Panc1 (cell line): ENCODE measurements at regions not wholly inside any gene's neighbourhood (a gene's known extent, or its start where the extent isn't known, plus 50 kb on each side); places are given as distances from the start of the nearest gene placed in this dataset.

Experiments
- ATAC-seq: fragments of 200-7000 bp; cut with Tn5 transposase; 2 replicates; pipeline ENCODE4 v1.9.1; 2020; ENCODE audit warnings: mild to moderate bottlenecking, moderate library complexity
- BruUV-seq: library from RNA; stranded (reverse); fragments of 400-500 nt; replicated peaks from 2 replicates; lab custom pipeline; 2021; lab: Mats Ljungman, UMichigan
- CTCF ChIA-PET: fragments of 300-600 bp; sonication (Branson Sonifier 250); formaldehyde crosslinking; loops from one replicate; lab custom pipeline; 2022; ENCODE audit warnings: antibody characterized with exemption; lab: Charles Lee
- POLR2A ChIA-PET: fragments of 300-600 bp; sonication (Branson Sonifier 250); formaldehyde crosslinking; loops from one replicate; lab custom pipeline; 2022; ENCODE audit warnings: antibody characterized with exemption; lab: Charles Lee
- DNase-seq: peaks from one replicate; pipeline ENCODE4 v3.0.0-alpha.2; 2010; ENCODE audit warnings: low read depth, low spot score
- H3K27ac ChIP-seq: 2 replicates; pipeline ENCODE4 v1.5.1; 2011; ENCODE audit warnings: mild to moderate bottlenecking, low read length, inconsistent platforms
- H3K27me3 ChIP-seq: fragments of 200-500 bp; sonication (Bioruptor generic); 2 replicates; pipeline ENCODE4 v1.6.0; 2014; ENCODE audit warnings: low read length, inconsistent platforms; ENCODE audit not compliant: control insufficient read depth, insufficient read depth
- H3K36me3 ChIP-seq: fragments of 200-500 bp; sonication (Bioruptor generic); 2 replicates; pipeline ENCODE4 v1.5.1; 2014; ENCODE audit warnings: inconsistent platforms, mild to moderate bottlenecking, low read length, moderate library complexity; ENCODE audit not compliant: control insufficient read depth, insufficient read depth
- H3K4me1 ChIP-seq: 2 replicates; pipeline ENCODE4 v1.5.1; 2011; ENCODE audit warnings: inconsistent platforms, mild to moderate bottlenecking, low read length, moderate library complexity; ENCODE audit not compliant: control insufficient read depth, insufficient read depth
- H3K4me3 ChIP-seq, 2 experiments: 2 replicates each; pipeline ENCODE4 v1.5.1; 2011 to 2012; ENCODE audit warnings: low read depth in 2 of 2, low read length in 2 of 2, mild to moderate bottlenecking in 2 of 2, inconsistent platforms in 1 of 2, moderate library complexity in 1 of 2
- H3K9me3 ChIP-seq: fragments of 200-500 bp; sonication (Bioruptor generic); 2 replicates; pipeline ENCODE4 v1.5.1; 2014; ENCODE audit warnings: low read depth, mild to moderate bottlenecking, inconsistent platforms, low read length, moderate library complexity; ENCODE audit not compliant: control insufficient read depth, insufficient read depth
- POLR2AphosphoS5 ChIP-seq: IDR thresholded peaks from 2 replicates; pipeline ENCODE4 v1.6.1; 2012; ENCODE audit warnings: mild to moderate bottlenecking, low read depth, low read length, moderate library complexity
- SIN3A ChIP-seq: IDR thresholded peaks from 2 replicates; pipeline ENCODE4 v1.6.1; 2012; ENCODE audit warnings: low read depth, mild to moderate bottlenecking, low read length, moderate library complexity, borderline replicate concordance; ENCODE audit not compliant: insufficient read depth
- TCF7L2 ChIP-seq: IDR thresholded peaks from 2 replicates; pipeline ENCODE4 v1.6.1; 2011; ENCODE audit warnings: mild to moderate bottlenecking, low read depth, low read length, inconsistent platforms
- in situ Hi-C: cut with HindIII; loops from 2 replicates; pipeline ENCODE4 v1.10.0; 2016; ENCODE audit warnings: low sequenced_read_pairs, low pct_unique_long_range_greater_than_20kb
- intact Hi-C: fragments of 100-400 bp; cut with micrococcal nuclease; formaldehyde crosslinking; loops from one replicate; pipeline ENCODE4 v1.10.0; 2022; ENCODE audit not compliant: unreplicated experiment
- TF ChIP-seq, protein P1 (sequence below), 2 experiments: IDR thresholded peaks; 2 replicates each; pipeline ENCODE4 v1.6.1; 2011 to 2012; ENCODE audit warnings: low read depth in 2 of 2, control low read depth in 1 of 2, low read length in 1 of 2, mild to moderate bottlenecking in 1 of 2, moderate library complexity in 1 of 2; ENCODE audit not compliant: insufficient read depth in 1 of 2
- TF ChIP-seq, protein P2 (sequence below): fragments of 450-650 bp; IDR thresholded peaks from 2 replicates; pipeline ENCODE4 v1.5.1; 2017; ENCODE audit warnings: mild to moderate bottlenecking

DNA sequence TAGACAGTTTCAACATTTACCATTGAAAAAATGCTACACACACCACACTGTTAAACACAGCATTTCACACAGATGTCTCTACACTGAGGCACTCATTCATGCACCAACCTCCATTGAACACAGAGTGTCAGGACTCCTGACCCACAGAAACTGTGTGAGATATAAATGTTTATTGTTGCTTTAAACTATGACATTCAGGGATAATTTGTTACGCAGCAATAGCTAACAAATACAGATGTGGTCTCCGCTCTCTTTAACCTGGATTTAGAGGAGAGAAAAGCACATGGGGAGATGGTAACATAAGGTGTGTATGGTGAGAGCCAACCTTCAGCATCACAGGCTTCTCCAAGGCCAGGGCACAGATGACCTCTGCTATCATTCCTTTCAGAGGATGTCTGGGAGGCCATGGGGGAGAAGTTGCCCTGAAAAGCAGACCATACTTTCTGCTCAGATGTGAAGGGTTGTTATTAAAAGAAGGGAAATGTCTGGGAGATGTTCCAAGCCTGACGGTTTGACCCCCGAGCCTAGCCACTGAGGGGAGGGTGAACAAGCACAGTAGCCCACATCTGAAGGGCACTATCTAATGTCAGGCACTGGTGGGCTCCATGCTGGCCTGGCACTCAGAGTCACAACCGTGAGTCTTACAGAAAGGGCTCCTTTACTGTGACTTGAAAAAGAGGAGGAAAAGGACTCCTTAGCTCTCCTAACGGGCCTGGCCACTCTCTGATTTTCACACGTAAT lies 284.5 kb upstream of the TLE3 start:
- DNase-seq: no peak
- no peak overlapping the region for H3K4me3 ChIP-seq
- H3K4me1 ChIP-seq: peaks cover 17% of the 10 kb centered on the region
- ChIA-PET POLR2A (no interaction called here), CTCF (no interaction called here)
- H3K36me3 ChIP-seq: no peaks in the 10 kb centered on the region
- TF ChIP-seq, protein P1, sequence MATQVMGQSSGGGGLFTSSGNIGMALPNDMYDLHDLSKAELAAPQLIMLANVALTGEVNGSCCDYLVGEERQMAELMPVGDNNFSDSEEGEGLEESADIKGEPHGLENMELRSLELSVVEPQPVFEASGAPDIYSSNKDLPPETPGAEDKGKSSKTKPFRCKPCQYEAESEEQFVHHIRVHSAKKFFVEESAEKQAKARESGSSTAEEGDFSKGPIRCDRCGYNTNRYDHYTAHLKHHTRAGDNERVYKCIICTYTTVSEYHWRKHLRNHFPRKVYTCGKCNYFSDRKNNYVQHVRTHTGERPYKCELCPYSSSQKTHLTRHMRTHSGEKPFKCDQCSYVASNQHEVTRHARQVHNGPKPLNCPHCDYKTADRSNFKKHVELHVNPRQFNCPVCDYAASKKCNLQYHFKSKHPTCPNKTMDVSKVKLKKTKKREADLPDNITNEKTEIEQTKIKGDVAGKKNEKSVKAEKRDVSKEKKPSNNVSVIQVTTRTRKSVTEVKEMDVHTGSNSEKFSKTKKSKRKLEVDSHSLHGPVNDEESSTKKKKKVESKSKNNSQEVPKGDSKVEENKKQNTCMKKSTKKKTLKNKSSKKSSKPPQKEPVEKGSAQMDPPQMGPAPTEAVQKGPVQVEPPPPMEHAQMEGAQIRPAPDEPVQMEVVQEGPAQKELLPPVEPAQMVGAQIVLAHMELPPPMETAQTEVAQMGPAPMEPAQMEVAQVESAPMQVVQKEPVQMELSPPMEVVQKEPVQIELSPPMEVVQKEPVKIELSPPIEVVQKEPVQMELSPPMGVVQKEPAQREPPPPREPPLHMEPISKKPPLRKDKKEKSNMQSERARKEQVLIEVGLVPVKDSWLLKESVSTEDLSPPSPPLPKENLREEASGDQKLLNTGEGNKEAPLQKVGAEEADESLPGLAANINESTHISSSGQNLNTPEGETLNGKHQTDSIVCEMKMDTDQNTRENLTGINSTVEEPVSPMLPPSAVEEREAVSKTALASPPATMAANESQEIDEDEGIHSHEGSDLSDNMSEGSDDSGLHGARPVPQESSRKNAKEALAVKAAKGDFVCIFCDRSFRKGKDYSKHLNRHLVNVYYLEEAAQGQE (IDR thresholded peaks at IDR 0.05; ENCODE audit: insufficient read depth in 1 of 2, low read depth in 2 of 2, low read length in 1 of 2): no peak
- TF ChIP-seq SIN3A: no peak
- TF ChIP-seq, protein P2, sequence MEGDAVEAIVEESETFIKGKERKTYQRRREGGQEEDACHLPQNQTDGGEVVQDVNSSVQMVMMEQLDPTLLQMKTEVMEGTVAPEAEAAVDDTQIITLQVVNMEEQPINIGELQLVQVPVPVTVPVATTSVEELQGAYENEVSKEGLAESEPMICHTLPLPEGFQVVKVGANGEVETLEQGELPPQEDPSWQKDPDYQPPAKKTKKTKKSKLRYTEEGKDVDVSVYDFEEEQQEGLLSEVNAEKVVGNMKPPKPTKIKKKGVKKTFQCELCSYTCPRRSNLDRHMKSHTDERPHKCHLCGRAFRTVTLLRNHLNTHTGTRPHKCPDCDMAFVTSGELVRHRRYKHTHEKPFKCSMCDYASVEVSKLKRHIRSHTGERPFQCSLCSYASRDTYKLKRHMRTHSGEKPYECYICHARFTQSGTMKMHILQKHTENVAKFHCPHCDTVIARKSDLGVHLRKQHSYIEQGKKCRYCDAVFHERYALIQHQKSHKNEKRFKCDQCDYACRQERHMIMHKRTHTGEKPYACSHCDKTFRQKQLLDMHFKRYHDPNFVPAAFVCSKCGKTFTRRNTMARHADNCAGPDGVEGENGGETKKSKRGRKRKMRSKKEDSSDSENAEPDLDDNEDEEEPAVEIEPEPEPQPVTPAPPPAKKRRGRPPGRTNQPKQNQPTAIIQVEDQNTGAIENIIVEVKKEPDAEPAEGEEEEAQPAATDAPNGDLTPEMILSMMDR: no peak
- TF ChIP-seq POLR2AphosphoS5: no peak
- TF ChIP-seq TCF7L2: no peak
- ATAC-seq: no peak
- intact Hi-C loops: no loop called here
- H3K27ac ChIP-seq: no peak overlapping the region; the same call in 1 of the 2 replicates
- no peaks in the 10 kb centered on the region for H3K27me3 ChIP-seq
- H3K9me3 ChIP-seq: peaks cover 9% of the 10 kb centered on the region; the same call in 1 of the 2 replicates
- in situ Hi-C loops: no loop called here
- BruUV-seq: no TSS peak

DNA sequence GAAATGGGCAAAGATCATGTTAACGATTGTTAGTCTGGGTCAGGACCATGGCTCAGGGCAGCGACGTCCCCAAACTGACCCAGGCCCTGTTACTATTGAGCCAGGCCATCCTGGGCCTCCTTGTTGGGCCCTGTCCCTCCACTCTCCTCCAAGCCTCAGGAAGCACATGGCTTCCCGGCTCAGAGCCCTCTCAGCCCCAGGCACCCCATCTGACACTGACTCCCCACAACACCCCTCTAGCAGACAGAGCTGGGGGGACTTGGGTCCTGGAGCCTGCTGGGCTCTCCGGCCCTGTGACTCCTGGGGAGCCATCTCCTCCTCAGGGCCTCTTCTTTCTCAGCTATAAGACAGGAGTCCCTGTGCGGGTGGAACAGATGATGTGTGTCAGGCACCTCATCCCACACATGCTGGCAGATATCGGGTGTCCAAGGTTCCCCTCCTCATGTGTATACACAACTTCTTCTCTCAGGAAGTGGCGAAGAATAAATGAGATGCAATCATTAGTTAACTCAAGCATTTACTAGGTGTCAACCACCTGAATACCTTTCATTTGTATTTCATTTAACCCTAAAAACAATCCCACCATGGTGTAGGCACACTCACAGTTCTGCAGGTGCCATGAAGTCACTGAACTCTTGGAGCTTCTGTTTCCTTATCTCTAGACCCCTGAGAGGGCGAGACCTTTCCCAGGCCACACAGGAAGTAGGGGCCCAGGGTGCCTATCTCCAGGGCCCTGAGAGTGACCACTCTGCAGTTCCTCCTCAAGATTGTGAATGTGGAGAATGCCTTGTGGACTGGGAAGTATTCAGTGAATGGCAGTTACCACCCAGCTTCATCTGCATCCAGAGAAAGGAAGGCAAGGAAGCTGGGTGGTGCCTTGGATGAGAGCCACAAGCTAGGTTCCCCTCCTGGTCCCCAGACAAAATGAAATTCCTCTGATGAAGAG lies 282.5 kb upstream of the TLE3 start:
- H3K36me3 ChIP-seq: no peaks in the 10 kb centered on the region
- H3K9me3 ChIP-seq: peaks cover 9% of the 10 kb centered on the region; the same call in 1 of the 2 replicates
- TF ChIP-seq TCF7L2 (no peak), POLR2AphosphoS5 (no peak), SIN3A (no peak)
- TF ChIP-seq, protein P2: no peak
- TF ChIP-seq, protein P1 (IDR thresholded peaks at IDR 0.05; ENCODE audit: insufficient read depth in 1 of 2, low read depth in 2 of 2, low read length in 1 of 2): no peak
- no peaks in the 10 kb centered on the region for H3K27me3 ChIP-seq
- H3K27ac ChIP-seq: no peak overlapping the region
- intact Hi-C loops: no loop called here
- peaks cover 34% of the 10 kb centered on the region for H3K4me1 ChIP-seq
- no TSS peak for BruUV-seq
- ATAC-seq (no peak), DNase-seq (no peak)
- ChIA-PET POLR2A (no interaction called here), CTCF (interaction anchor here (0.8 kb wide), 1 partner anchor 87 kb away, joined by 3 read pairs; no protein-coding TSS in a partner anchor)
- no peak overlapping the region for H3K4me3 ChIP-seq
- in situ Hi-C loops: no loop called here
